H9 (cell line): ENCODE measurements at regions not wholly inside any gene's neighbourhood (a gene's known extent, or its start where the extent isn't known, plus 50 kb on each side); places are given as distances from the start of the nearest gene placed in this dataset.

ENCODE experiments used
- DNase-seq: peaks from one replicate; pipeline ENCODE4 v3.0.0-alpha.2; 2017
- H2AFZ ChIP-seq: one replicate; pipeline ENCODE4 v1.6.1; 2013; ENCODE audit warnings: mild to moderate bottlenecking, low read length, control low read depth, moderate library complexity
- H2AK5ac ChIP-seq: 2 replicates; pipeline ENCODE4 v1.6.1; 2013; ENCODE audit warnings: low read length, control low read depth, mixed read lengths; ENCODE audit not compliant: insufficient read length
- H2BK120ac ChIP-seq: one replicate; pipeline ENCODE4 v1.6.1; 2013; ENCODE audit warnings: low read depth, mild to moderate bottlenecking, low read length, control low read depth, inconsistent platforms; ENCODE audit not compliant: poor library complexity, severe bottlenecking
- H2BK12ac ChIP-seq: 2 replicates; pipeline ENCODE4 v1.6.1; 2013; ENCODE audit warnings: low read length, control low read depth, mixed read lengths, low read depth; ENCODE audit not compliant: insufficient read length
- H2BK15ac ChIP-seq: 2 replicates; pipeline ENCODE4 v1.6.1; 2013; ENCODE audit warnings: low read depth, low read length, control low read depth
- H2BK20ac ChIP-seq: one replicate; pipeline ENCODE4 v1.6.1; 2013; ENCODE audit warnings: low read depth, mild to moderate bottlenecking, low read length, control low read depth, inconsistent platforms; ENCODE audit not compliant: poor library complexity, severe bottlenecking
- H2BK5ac ChIP-seq: 2 replicates; pipeline ENCODE4 v1.6.1; 2013; ENCODE audit warnings: low read length, control low read depth, mixed read lengths; ENCODE audit not compliant: insufficient read length
- H3K14ac ChIP-seq: 2 replicates; pipeline ENCODE4 v1.6.1; 2013; ENCODE audit warnings: low read length, control low read depth; ENCODE audit not compliant: insufficient read depth
- H3K18ac ChIP-seq: 2 replicates; pipeline ENCODE4 v1.6.1; 2013; ENCODE audit warnings: low read depth, mild to moderate bottlenecking, mixed read lengths, low read length, control low read depth; ENCODE audit not compliant: insufficient read length
- H3K23ac ChIP-seq: 2 replicates; pipeline ENCODE4 v1.6.1; 2013; ENCODE audit warnings: low read length, control low read depth, mixed read lengths, low read depth; ENCODE audit not compliant: insufficient read length
- H3K23me2 ChIP-seq: 2 replicates; pipeline ENCODE4 v1.6.1; 2013; ENCODE audit warnings: low read depth, mild to moderate bottlenecking, mixed read lengths, low read length, control low read depth; ENCODE audit not compliant: insufficient read length, poor library complexity, severe bottlenecking
- H3K27ac ChIP-seq: 2 replicates; pipeline ENCODE4 v1.5.1; 2013; ENCODE audit warnings: low read length, control low read depth, mixed read lengths, low read depth; ENCODE audit not compliant: insufficient read length
- H3K27me3 ChIP-seq: 2 replicates; pipeline ENCODE4 v1.6.1; 2013; ENCODE audit warnings: low read length, control low read depth, inconsistent platforms; ENCODE audit not compliant: insufficient read depth
- H3K4ac ChIP-seq: 2 replicates; pipeline ENCODE4 v1.6.1; 2013; ENCODE audit warnings: low read depth, mild to moderate bottlenecking, control low read depth, inconsistent platforms, low read length, moderate library complexity
- H3K4me1 ChIP-seq: 2 replicates; pipeline ENCODE4 v1.6.1; 2013; ENCODE audit warnings: low read length, control low read depth, inconsistent platforms; ENCODE audit not compliant: insufficient read depth
- H3K4me2 ChIP-seq: 2 replicates; pipeline ENCODE4 v1.6.1; 2013; ENCODE audit warnings: low read length, control low read depth, mixed read lengths; ENCODE audit not compliant: insufficient read length, insufficient read depth
- H3K56ac ChIP-seq: 2 replicates; pipeline ENCODE4 v1.6.1; 2013; ENCODE audit warnings: low read depth, mild to moderate bottlenecking, mixed read lengths, low read length, control low read depth; ENCODE audit not compliant: insufficient read length
- H3K79me1 ChIP-seq: 2 replicates; pipeline ENCODE4 v1.6.1; 2013; ENCODE audit warnings: low read depth, mild to moderate bottlenecking, moderate library complexity, low read length, control low read depth, inconsistent platforms; ENCODE audit not compliant: insufficient read depth, poor library complexity, severe bottlenecking
- H3K79me2 ChIP-seq: 2 replicates; pipeline ENCODE4 v1.6.1; 2013; ENCODE audit warnings: low read length, control low read depth, inconsistent platforms; ENCODE audit not compliant: insufficient read depth
- H3K9ac ChIP-seq: 2 replicates; pipeline ENCODE4 v1.6.1; 2013; ENCODE audit warnings: low read length, control low read depth, mixed read lengths; ENCODE audit not compliant: insufficient read length; ENCODE audit errors: extremely low read depth
- H3K9me3 ChIP-seq: one replicate; pipeline ENCODE4 v1.6.1; 2013; ENCODE audit warnings: low read depth, low read length, inconsistent platforms; ENCODE audit not compliant: control insufficient read depth
- H3T11ph ChIP-seq: one replicate; pipeline ENCODE4 v1.6.1; 2013; ENCODE audit warnings: mild to moderate bottlenecking, low read length, control low read depth, inconsistent platforms
- H4K20me1 ChIP-seq: one replicate; pipeline ENCODE4 v1.6.1; 2013; ENCODE audit not compliant: control insufficient read depth, insufficient read length, insufficient read depth
- H4K5ac ChIP-seq: 2 replicates; pipeline ENCODE4 v1.6.1; 2013; ENCODE audit warnings: low read depth, mild to moderate bottlenecking, mixed read lengths, low read length, control low read depth; ENCODE audit not compliant: insufficient read length
- H4K8ac ChIP-seq: replicated peaks from 2 replicates; pipeline ENCODE4 v1.6.1; 2013; ENCODE audit warnings: low read length, control low read depth, mixed read lengths, low read depth; ENCODE audit not compliant: insufficient read length
- H4K91ac ChIP-seq: 2 replicates; pipeline ENCODE4 v1.6.1; 2013; ENCODE audit warnings: low read depth, mild to moderate bottlenecking, moderate library complexity, mixed read lengths, low read length, control low read depth; ENCODE audit not compliant: insufficient read length
- H3K27ac Mint-ChIP-seq, 3 experiments: 2 replicates in 2 of 3; 3 replicates in 1 of 3; pipeline ENCODE4 v1.8.0; 2020 to 2021; ENCODE audit warnings: mixed read lengths in 3 of 3, mild to moderate bottlenecking in 1 of 3, moderate library complexity in 1 of 3
- H3K27me3 Mint-ChIP-seq: 2 replicates; pipeline ENCODE4 v1.8.0; 2021; ENCODE audit warnings: low read depth, mild to moderate bottlenecking, moderate library complexity, mixed read lengths
- H3K36me3 Mint-ChIP-seq, 3 experiments: 2 replicates in 2 of 3; 3 replicates in 1 of 3; pipeline ENCODE4 v1.8.0; 2020 to 2021; ENCODE audit warnings: low read depth in 3 of 3, mixed read lengths in 3 of 3; ENCODE audit not compliant: insufficient read depth in 1 of 3
- H3K4me1 Mint-ChIP-seq, 2 experiments: 2 replicates each; pipeline ENCODE4 v1.8.0; 2020; ENCODE audit warnings: mixed read lengths in 2 of 2
- H3K4me3 Mint-ChIP-seq, 2 experiments: 2 replicates in 1 of 2; 3 replicates in 1 of 2; pipeline ENCODE4 v1.8.0; 2020 to 2021; ENCODE audit warnings: mild to moderate bottlenecking in 2 of 2, mixed read lengths in 2 of 2, moderate library complexity in 1 of 2
- H3K9me3 Mint-ChIP-seq, 2 experiments: 2 replicates in 1 of 2; 3 replicates in 1 of 2; pipeline ENCODE4 v1.8.0; 2020; ENCODE audit warnings: mild to moderate bottlenecking in 2 of 2, mixed read lengths in 2 of 2, moderate library complexity in 1 of 2
- CTCF ChIP-seq: fragments of 200-600 bp; sonication (generic); conservative IDR thresholded peaks from 3 replicates; pipeline ENCODE4 v1.8.0; 2021; ENCODE audit warnings: antibody characterized with exemption, mild to moderate bottlenecking

- no peaks in the 10 kb centered on the region for H3K79me2 ChIP-seq
- no peak overlapping the region for H2AK5ac ChIP-seq
- H3K23ac ChIP-seq: no peak overlapping the region
- no peak overlapping the region for H3K14ac ChIP-seq
- no peak overlapping the region for H3K27ac ChIP-seq
- Mint-ChIP-seq H3K9me3 (peaks cover 8 to 9% of the 10 kb centered on the region in 2 experiments), H3K27ac (no peak overlapping the region), H3K36me3 (peaks cover 0 to 9% (median 3%) of the 10 kb centered on the region in 3 experiments; a peak in 5 of 7 replicates), H3K27me3 (peaks cover 31% of the 10 kb centered on the region), H3K4me3 (no peak overlapping the region), H3K4me1 (peaks cover 5 to 7% of the 10 kb centered on the region in 2 experiments)
- no peak overlapping the region for H3K9ac ChIP-seq
- no peak for DNase-seq
- H3K79me1 ChIP-seq: no peaks in the 10 kb centered on the region
- no peak overlapping the region for H2BK5ac ChIP-seq
- H4K20me1 ChIP-seq: no peaks in the 10 kb centered on the region
- H4K5ac ChIP-seq: no peak overlapping the region
- H2BK12ac ChIP-seq: no peak overlapping the region
- TF ChIP-seq CTCF: no peak
- no peak overlapping the region for H4K8ac ChIP-seq
- no peak overlapping the region for H2AFZ ChIP-seq
- H3K4me1 ChIP-seq: no peaks in the 10 kb centered on the region
- no peak overlapping the region for H2BK20ac ChIP-seq
- H2BK15ac ChIP-seq: no peak overlapping the region
- no peaks in the 10 kb centered on the region for H3K23me2 ChIP-seq
- no peaks in the 10 kb centered on the region for H3K27me3 ChIP-seq
- H3K9me3 ChIP-seq: peaks cover 11% of the 10 kb centered on the region
- H2BK120ac ChIP-seq: no peak overlapping the region
- no peak overlapping the region for H3K4ac ChIP-seq
- H3T11ph ChIP-seq: no peak overlapping the region
- H4K91ac ChIP-seq: no peak overlapping the region
- H3K4me2 ChIP-seq: no peak overlapping the region
- no peak overlapping the region for H3K56ac ChIP-seq
- H3K18ac ChIP-seq: no peak overlapping the region
Measured at GRCh38 chr2:129585760-129586159, 393.7 kb upstream of the RAB6C start.
